Adrenal gland (tissue), 9 donors: ENCODE measurements at regions not wholly inside any gene's neighbourhood (a gene's known extent, or its start where the extent isn't known, plus 50 kb on each side); places are given as distances from the start of the nearest gene placed in this dataset.

ENCODE experiments used
- DNase-seq, 7 donors: peaks; one replicate each; pipeline ENCODE4 v3.0.0-alpha.2; 2019 to 2020
- H3K27ac ChIP-seq, 5 donors: fragments of 200-600 bp; sonication (generic) in 4 of 5; 1 replicate in 3 of 5; 2 replicates in 2 of 5; pipeline versions ENCODE4 v1.5.1 to v1.8.0; 2016 to 2020; ENCODE audit warnings: mild to moderate bottlenecking in 1 of 5
- H3K27me3 ChIP-seq: fragments of 200-600 bp; 2 replicates; pipeline ENCODE4 v1.8.0; 2021
- H3K36me3 ChIP-seq, 2 donors: fragments of 200-600 bp; replicated peaks in 1 of 2; 1 replicate in 1 of 2; 2 replicates in 1 of 2; pipeline versions ENCODE4 v1.5.1 to v1.8.0; 2018 to 2022
- H3K4me1 ChIP-seq, 2 donors: fragments of 200-600 bp; replicated peaks in 1 of 2; 1 replicate in 1 of 2; 2 replicates in 1 of 2; pipeline versions ENCODE4 v1.5.1 to v1.8.0; 2018 to 2021
- H3K4me3 ChIP-seq, 4 donors: fragments of 200-600 bp; sonication (generic) in 3 of 4; one replicate each; pipeline ENCODE4 v1.5.1; 2016 to 2018
- H3K9me3 ChIP-seq, 3 donors: fragments of 200-600 bp; sonication (generic) in 1 of 3; replicated peaks in 1 of 3; 1 replicate in 2 of 3; 2 replicates in 1 of 3; pipeline versions ENCODE4 v1.5.1 to v1.8.0; 2016 to 2021
- POLR2A ChIP-seq, 2 donors: fragments of 450-650 bp; IDR thresholded peaks; one replicate each; pipeline ENCODE4 v1.6.1; 2017; ENCODE audit warnings: antibody characterized with exemption in 2 of 2, mild to moderate bottlenecking in 2 of 2, moderate library complexity in 1 of 2
- WGBS, 4 donors: extraction: QIAGEN DNeasy Blood & Tissue Kit in 2 of 4; methylation state at CpG; one replicate each; pipeline versions ENCODE4 v1.1.5 to v1.1.7; 2013 to 2017; 5-methylcytosine and 5-hydroxymethylcytosine counted together
- intact Hi-C, 2 donors: fragments of 100-400 bp; cut with DNase I; formaldehyde crosslinking; loops; one replicate each; pipeline versions ENCODE4 v1.14.1 to v1.15.0; 2022 to 2023
- TF ChIP-seq, protein P1 (sequence below), 6 experiments: fragments of 450-650 bp in 4 of 6; fragments of 200-600 bp in 2 of 6; sonication (generic) in 1 of 6; IDR thresholded peaks; 1 replicate in 5 of 6; 2 replicates in 1 of 6; pipeline versions ENCODE4 v1.5.1 to v1.8.0; 2016 to 2021; ENCODE audit warnings: antibody characterized with exemption in 6 of 6, mild to moderate bottlenecking in 2 of 6, moderate library complexity in 1 of 6
- donor health status: healthy with polysubstance abuse.
- donor health status: Bipolar disorder and iron deficiency.
- donor health status: DM: yes; HTN: yes; CAD: no.
- donor health status: DM: no; HTN: no; CAD: no.
- donor health status: DM: no; HTN: no; CAD: no.

DNA sequence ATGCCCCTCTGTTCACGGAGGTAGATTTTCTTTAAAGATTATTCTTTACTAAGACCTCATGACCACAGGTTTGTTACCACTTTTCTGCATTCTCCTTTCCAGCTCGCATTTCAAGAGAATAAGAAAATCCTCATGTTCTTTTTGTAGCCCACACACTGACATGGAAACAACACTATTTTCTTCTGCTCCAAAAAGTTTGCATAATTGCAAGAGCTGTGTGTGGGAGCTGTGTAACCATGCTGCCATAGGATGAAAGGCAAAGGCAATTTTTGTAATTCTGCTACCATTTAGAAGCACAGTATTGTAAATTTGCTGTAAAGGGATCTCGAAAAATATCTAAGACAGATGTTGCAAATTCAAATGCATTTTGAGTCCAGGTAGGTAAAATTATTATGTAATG, 302.4 kb upstream of the EMCN start:
- intact Hi-C loops = no loop called here
- TF ChIP-seq, protein P1, sequence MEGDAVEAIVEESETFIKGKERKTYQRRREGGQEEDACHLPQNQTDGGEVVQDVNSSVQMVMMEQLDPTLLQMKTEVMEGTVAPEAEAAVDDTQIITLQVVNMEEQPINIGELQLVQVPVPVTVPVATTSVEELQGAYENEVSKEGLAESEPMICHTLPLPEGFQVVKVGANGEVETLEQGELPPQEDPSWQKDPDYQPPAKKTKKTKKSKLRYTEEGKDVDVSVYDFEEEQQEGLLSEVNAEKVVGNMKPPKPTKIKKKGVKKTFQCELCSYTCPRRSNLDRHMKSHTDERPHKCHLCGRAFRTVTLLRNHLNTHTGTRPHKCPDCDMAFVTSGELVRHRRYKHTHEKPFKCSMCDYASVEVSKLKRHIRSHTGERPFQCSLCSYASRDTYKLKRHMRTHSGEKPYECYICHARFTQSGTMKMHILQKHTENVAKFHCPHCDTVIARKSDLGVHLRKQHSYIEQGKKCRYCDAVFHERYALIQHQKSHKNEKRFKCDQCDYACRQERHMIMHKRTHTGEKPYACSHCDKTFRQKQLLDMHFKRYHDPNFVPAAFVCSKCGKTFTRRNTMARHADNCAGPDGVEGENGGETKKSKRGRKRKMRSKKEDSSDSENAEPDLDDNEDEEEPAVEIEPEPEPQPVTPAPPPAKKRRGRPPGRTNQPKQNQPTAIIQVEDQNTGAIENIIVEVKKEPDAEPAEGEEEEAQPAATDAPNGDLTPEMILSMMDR (IDR thresholded peaks at IDR 0.05) = no peak
- no peak for TF ChIP-seq POLR2A (IDR thresholded peaks at IDR 0.05)

DNA sequence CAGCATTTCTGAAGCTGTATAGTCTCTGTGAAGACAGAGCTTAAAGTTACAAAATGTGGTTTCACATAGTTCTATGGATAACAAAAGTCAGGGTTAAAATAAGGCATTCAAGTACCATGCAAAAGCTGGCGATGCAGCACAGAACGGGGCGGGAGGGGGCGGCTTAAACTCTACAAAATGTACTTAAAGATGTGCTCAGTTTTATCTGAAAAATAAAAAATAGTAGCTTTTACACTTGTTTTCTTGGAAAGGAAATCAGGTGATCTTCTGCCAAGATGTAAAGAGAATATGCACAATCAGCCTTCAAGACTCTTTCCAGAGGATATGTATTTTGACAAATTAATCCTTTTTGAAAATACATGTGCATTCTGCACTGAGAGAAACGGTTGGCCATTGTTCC, 301.7 kb upstream of the EMCN start:
- no peak for DNase-seq
- 82 to 89% (median 85%) methylated on average over 5 of the region's 5 CpGs for WGBS, 4 donors
- Histone ChIP-seq H3K27ac (no peak overlapping the region), H3K9me3 (no peaks in the 10 kb centered on the region), H3K4me3 (no peak overlapping the region), H3K36me3 (no peaks in the 10 kb centered on the region), H3K27me3 (no peaks in the 10 kb centered on the region), H3K4me1 (peaks cover 0 to 6% of the 10 kb centered on the region in 2 donors)
- TF ChIP-seq, protein P1 (IDR thresholded peaks at IDR 0.05) = no peak
- no peak for TF ChIP-seq POLR2A (IDR thresholded peaks at IDR 0.05)
- intact Hi-C loops = no loop called here

More for the DNA sequence above, 302.4 kb upstream of the EMCN start:
- Histone ChIP-seq H3K4me3 (no peak overlapping the region), H3K9me3 (no peaks in the 10 kb centered on the region), H3K27me3 (no peaks in the 10 kb centered on the region), H3K4me1 (peaks cover 0 to 6% of the 10 kb centered on the region in 2 donors), H3K36me3 (no peaks in the 10 kb centered on the region), H3K27ac (no peak overlapping the region)
- 92 to 95% (median 94%) methylated on average over 3 of the region's 3 CpGs for WGBS, 4 donors
- DNase-seq = no peak

DNA sequence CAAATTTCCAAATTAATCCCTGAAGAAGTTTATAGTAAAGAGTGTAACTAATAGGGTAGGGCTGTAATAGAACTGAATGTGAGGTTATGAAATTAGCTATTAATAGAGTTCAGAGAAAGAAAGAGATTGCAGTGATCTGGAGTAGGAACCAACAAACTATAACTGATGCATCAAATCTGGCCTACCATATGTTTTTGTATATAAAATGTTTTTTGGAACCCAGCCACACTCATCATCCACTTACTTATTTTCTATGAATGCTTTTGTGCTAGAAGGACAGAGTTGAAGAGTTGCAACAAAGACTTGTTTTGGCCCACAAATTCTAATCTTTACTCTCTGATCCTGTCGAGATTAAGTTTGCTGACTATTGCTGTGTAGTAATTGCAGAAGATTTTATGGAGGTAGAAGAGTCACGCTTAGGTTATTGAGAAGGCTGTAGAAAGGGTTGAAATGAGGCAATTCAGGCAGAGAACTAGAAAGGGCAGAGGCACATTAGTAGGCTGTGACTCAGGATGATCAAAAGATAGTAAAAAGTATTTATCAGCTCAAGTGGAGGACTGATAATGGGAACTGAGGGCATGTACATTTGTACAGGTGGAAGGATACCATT, 298.7 kb upstream of the EMCN start:
- no peak overlapping the region for H3K4me3 ChIP-seq
- no peak for TF ChIP-seq POLR2A (IDR thresholded peaks at IDR 0.05)
- TF ChIP-seq, protein P1 (IDR thresholded peaks at IDR 0.05) = no peak

DNA sequence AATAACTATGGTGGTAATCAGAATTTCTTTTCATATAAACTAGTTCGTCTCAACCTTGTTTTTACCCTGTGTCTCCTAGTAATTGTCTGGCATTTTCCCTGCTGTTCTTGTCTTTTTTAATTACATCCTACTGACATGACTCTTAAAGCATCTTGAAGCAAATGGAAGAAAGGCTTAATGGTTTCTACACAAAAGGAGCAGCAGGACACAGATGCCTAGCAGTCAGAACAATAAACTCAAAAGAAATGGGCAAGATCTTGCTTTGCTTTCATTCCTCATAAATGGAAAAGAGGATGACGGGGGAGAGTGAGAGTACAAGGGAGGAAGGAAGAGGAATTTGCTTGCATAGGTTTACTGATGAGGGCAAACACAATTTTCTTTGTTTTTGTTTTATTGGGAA, 293.2 kb upstream of the EMCN start:
- no peak overlapping the region for H3K27ac ChIP-seq
- intact Hi-C loops = no loop called here
- H3K4me1 ChIP-seq = no peaks in the 10 kb centered on the region
- H3K4me3 ChIP-seq = no peak overlapping the region
- WGBS, 4 donors = 64 to 87% (median 84%) methylated on average over 2 of the region's 2 CpGs
- DNase-seq = no peak
- H3K36me3 ChIP-seq = no peaks in the 10 kb centered on the region
- no peak for TF ChIP-seq POLR2A (IDR thresholded peaks at IDR 0.05)
- TF ChIP-seq, protein P1 (IDR thresholded peaks at IDR 0.05) = no peak
- no peaks in the 10 kb centered on the region for H3K27me3 ChIP-seq
- H3K9me3 ChIP-seq = no peaks in the 10 kb centered on the region

More for the DNA sequence above, 298.7 kb upstream of the EMCN start:
- H3K27me3 ChIP-seq = no peaks in the 10 kb centered on the region
- H3K4me1 ChIP-seq = no peaks in the 10 kb centered on the region
- DNase-seq = no peak
- H3K9me3 ChIP-seq = no peaks in the 10 kb centered on the region
- intact Hi-C loops = no loop called here
- no peaks in the 10 kb centered on the region for H3K36me3 ChIP-seq
- 61 to 91% (median 68%) methylated on average over 2 of the region's 2 CpGs for WGBS, 4 donors
- no peak overlapping the region for H3K27ac ChIP-seq
